ENCODE measurements at regions not wholly inside any gene's neighbourhood (a gene's known extent, or its start where the extent isn't known, plus 50 kb on each side); places are given as distances from the start of the nearest gene placed in this dataset.

GRCh38 chr1:38250356-38250755, 203.8 kb upstream of the POU3F1 start:
- Histone ChIP-seq H3K9me3 (replicated peaks; ENCODE audit: control insufficient read depth, insufficient read depth, low read length) (no peaks in the 10 kb centered on the region), H3K27ac (ENCODE audit: insufficient read depth, low read depth, low read length) (no peak overlapping the region), H3K9me1 (replicated peaks; ENCODE audit: control insufficient read depth, extremely low read depth, insufficient read depth, low read length) (no peaks in the 10 kb centered on the region), H2AFZ (ENCODE audit: low read depth, low read length) (no peak overlapping the region), H3K9ac (replicated peaks; ENCODE audit: extremely low read depth, insufficient read depth, low read length) (no peak overlapping the region), H3K4me1 (ENCODE audit: control insufficient read depth, extremely low read depth, insufficient read depth, low read length) (peaks cover 10% of the 10 kb centered on the region), H3K36me3 (ENCODE audit: control insufficient read depth in 2 of 2, extremely low read depth in 1 of 2, insufficient read depth in 2 of 2, low read length in 2 of 2) (no peaks in the 10 kb centered on the region), H3K4me2 (ENCODE audit: insufficient read depth, low read length) (no peak overlapping the region), H3K79me2 (ENCODE audit: control insufficient read depth, insufficient read depth, low read length) (no peaks in the 10 kb centered on the region), H4K20me1 (replicated peaks; ENCODE audit: control insufficient read depth, extremely low read depth, insufficient read depth, low read length) (no peaks in the 10 kb centered on the region), H3K4me3 (replicated peaks in 1 of 3; ENCODE audit: insufficient read depth in 1 of 3, low read depth in 1 of 3, low read length in 3 of 3) (no peak overlapping the region), H3K27me3 (ENCODE audit: control insufficient read depth in 2 of 2, insufficient read depth in 2 of 2, low read length in 2 of 2) (peaks cover 19 to 25% of the 10 kb centered on the region in 2 experiments)
- POLR2A ChIA-PET = no interaction called here
- CTCF ChIA-PET = no interaction called here
- no peak for TF ChIP-seq POLR2AphosphoS5 (IDR thresholded peaks at IDR 0.05; ENCODE audit: insufficient read depth, low read depth, low read length)
- no peak for TF ChIP-seq CTCF (IDR thresholded peaks at IDR 0.05; ENCODE audit: extremely low read depth in 1 of 2, insufficient read depth in 1 of 2, low read depth in 1 of 2, low read length in 2 of 2)
- no peak for TF ChIP-seq GATA2 (IDR thresholded peaks at IDR 0.05; ENCODE audit: insufficient read depth, insufficient read length, low read depth, low read length)
- no peak for TF ChIP-seq MYC (IDR thresholded peaks at IDR 0.05; ENCODE audit: low read depth, low read length)
- no peak for TF ChIP-seq MAX (IDR thresholded peaks at IDR 0.05; ENCODE audit: insufficient read depth, insufficient read length)
- no peak for TF ChIP-seq FOS (IDR thresholded peaks at IDR 0.05; ENCODE audit: borderline replicate concordance, insufficient read depth, low read length)
- TF ChIP-seq EZH2 (IDR thresholded peaks at IDR 0.05; ENCODE audit: borderline replicate concordance, low read depth, low read length, severe bottlenecking) = no peak
- TF ChIP-seq POLR2A (IDR thresholded peaks at IDR 0.05; ENCODE audit: low read depth, low read length) = no peak
- no peak for TF ChIP-seq JUN (IDR thresholded peaks at IDR 0.05; ENCODE audit: borderline replicate concordance, insufficient read depth, insufficient read length, low read depth)
- DNase-seq (ENCODE audit: low read depth, low spot score) = no peak
- dilution Hi-C loops (cut with MboI; ENCODE audit: extremely low pct_ligation_motif_present, low sequenced_read_pairs) = no loop called here
- BruUV-seq (replicated peaks) = no TSS peak
- FAIRE-seq = no peak
- intact Hi-C loops (cut with micrococcal nuclease) = no loop called here
